ENCODE measurements at regions not wholly inside any gene's neighbourhood (a gene's known extent, or its start where the extent isn't known, plus 50 kb on each side); places are given as distances from the start of the nearest gene placed in this dataset.

- TF ChIP-seq CTCF (IDR thresholded peaks at IDR 0.05): no peak
- no peak for TF ChIP-seq POLR2A (IDR thresholded peaks at IDR 0.05; ENCODE audit: low read depth)
Measured at GRCh38 chr13:111853721-111854120, 213.2 kb upstream of the SOX1 start.

All from esophagus muscularis mucosa (tissue), 3 donors.